ENCODE measurements at regions not wholly inside any gene's neighbourhood (a gene's known extent, or its start where the extent isn't known, plus 50 kb on each side); places are given as distances from the start of the nearest gene placed in this dataset.
"Not testable (repeated sequence)": the region's sequence is repeated elsewhere in the genome, so short reads cannot be mapped to it uniquely, and the experiment has no call there.

DNA sequence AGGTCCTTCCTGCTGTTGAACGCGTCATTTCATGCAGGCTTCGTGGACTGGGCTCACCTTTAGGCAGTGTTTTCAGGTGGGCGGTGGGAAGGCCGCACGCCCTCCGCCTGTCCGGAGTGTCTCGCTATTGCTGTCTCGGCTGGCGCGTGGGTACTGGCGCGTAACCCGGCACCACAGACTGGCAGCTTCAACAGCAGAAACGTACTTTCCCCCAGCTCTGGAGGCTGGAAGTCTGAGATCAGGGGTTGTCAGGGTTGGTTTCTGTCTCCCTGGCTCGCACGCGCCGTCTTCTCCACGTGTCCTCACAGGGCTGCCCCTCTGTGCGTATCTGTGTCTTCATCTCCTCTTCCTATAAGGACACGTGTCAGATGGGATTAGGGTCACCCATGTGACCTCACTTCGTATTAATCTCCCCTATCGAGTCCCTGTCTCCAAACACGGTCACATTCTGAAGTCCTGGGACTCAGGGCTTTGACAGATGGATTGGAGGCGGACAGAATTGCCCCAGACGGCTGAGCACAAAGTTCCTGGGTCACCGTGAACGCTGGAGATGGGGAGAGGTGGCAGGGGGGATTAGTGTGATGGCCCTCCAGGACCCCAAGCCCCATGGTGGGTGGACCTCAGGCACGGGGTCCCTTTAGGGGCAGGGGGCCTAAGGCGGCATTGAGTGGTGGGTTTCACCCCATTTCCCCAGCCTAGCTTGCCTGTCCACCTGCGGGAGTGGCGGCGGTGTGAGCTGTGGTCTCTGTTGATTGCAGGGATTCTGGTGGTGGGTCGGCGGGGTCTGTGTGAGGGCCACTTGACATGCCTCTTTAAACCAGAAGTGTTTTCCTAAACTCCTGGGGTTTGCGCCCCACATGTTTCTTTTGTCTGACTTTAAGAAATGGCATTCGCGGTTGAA is 83.4 kb upstream of the LRPAP1 start:
- DNase-seq (ENCODE audit: low read depth), result no peak

DNA sequence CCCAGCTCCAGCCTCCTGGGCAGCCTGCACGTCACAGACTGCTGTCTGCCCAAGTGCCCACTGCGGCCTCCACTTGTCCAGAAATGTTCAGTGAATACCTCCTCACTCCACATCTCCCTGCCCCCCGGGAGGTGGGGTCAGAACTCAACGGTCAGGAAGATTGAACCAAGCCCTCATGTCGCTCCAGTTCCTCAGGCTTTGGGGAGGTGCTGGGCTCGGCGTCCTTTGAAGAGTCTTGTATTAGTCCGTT is 82.4 kb upstream of the LRPAP1 start:
- no peak for DNase-seq (ENCODE audit: low read depth)

DNA sequence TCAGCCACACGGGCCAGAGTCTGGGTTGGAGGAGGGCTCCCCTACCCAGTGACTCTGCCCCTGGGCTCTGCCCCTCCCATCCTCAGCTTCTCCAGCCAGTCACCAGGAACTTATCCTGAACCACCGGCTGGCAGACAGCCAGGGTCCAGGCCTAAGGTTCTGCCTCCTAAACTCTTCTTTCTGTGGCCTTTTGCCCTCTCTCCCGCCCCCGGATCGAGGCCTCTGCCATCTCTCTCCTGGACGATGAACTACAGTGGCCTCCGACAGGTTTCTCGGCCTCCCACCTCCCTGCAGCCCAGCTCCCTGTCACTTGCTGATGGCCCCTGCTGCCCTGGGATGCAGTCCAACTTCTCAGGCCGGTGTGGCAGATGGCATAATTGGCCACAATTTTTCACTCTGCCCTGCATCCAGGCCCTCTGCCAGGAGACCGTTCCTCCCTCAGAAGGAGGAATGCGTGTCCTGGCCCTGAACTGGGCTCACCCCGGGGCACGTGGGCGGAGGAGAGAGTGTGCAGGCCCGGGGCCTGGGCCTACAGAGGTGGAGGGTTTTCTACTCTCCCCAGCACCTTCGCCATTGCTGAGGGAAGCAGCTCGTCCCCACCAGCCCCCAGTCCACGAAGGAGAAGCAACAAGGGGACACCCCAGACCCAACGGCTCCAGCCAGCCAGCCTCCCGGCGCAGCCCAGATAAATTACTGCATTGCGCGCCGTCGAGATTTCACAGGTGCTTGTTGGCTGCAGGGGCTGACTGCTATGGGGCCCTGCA is 81.9 kb upstream of the LRPAP1 start:
- peak; percentile 24 for DNase-seq (ENCODE audit: low read depth)

GRCh38 chr4:3612934-3613333 is 80.7 kb upstream of the LRPAP1 start:
- no peak for DNase-seq (ENCODE audit: low read depth)

GRCh38 chr4:3612281-3612680 is 80.1 kb upstream of the LRPAP1 start:
- DNase-seq (ENCODE audit: low read depth), result no peak

GRCh38 chr4:3611778-3612177 is 79.6 kb upstream of the LRPAP1 start:
- no peak for DNase-seq (ENCODE audit: low read depth)

DNA sequence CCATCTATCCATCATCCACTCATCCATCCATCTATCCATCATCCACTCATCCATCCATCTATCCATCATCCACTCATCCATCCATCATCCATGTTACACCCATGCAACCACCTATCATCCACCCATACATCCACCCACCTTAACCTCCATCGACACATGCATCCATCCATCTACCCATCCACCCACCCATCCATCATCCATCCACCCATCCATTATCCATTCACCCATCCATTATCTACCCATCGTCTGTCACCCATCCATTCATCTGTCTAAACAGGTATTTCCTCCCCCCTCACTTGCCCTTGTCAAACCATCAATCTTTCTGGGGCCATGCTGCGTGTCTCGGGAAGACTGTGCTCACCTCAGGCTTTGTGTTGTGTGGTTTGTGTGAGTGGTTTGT is 78.6 kb upstream of the LRPAP1 start:
- not testable (repeated sequence) for DNase-seq (ENCODE audit: low read depth)

DNA sequence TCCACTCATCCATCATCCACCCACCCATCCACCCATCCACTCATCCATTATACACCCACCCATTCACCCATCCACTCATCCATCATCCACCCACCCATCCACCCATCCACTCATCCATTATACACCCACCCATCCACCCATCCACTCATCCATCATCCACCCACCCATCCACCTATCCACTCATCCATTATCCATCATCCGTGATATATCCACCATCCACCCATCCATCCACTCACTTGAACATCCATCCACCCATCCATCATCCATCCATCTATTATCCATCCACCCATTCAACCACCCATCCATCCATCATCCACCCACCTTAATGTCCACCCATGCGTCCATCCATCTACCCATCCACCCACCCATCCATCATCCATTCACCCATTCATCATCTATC is 77.7 kb upstream of the LRPAP1 start:
- DNase-seq (ENCODE audit: low read depth), result not testable (repeated sequence)

DNA sequence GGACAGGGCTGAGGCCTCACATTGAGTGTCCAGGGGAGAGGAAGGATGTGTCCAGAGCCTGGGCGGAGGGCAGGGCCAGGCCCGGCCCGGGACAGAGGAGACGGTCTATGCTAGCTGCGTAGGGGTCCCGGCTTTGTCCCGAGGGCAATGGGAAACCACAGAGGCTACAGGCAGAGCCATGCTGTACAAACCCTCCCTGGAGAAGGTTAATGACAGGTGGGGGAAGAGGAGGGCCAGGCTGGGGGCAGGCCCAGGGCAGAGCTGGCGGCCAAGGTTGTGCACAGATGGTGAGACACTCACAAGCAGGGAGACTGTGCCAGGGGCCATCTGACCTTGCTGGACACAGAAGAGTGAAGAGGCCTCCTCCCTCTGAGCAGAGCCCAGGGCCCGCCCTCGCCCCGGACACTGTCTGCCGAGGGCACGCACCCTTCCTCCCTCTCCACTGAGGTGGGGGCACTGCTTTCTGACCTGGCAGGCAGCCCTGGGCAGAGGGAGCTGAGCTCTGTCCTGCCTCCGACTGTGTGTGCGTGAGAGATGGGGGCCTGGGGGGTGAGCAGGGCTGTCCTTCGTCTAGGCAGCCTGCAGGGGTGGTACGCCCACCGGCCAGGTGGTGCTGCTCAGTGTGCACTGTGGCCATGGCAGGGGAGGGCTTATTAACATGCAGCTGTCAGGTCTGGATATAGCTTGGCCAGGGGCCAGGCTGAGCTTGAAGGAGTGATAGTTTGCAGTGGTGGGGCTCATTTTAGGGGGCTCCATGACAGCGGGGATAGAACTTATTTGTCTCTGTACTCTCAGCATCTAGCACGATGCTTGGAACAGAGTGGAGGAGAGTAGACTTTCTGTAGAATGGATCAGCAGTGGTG is 75.7 kb upstream of the LRPAP1 start:
- DNase-seq (ENCODE audit: low read depth), result no peak

- peak; percentile 14 for DNase-seq (ENCODE audit: low read depth)
These were observed 74.6 kb upstream of the LRPAP1 start for GRCh38 chr4:3606850-3607249.

GRCh38 chr4:3606271-3606670 is 74.0 kb upstream of the LRPAP1 start:
- DNase-seq (ENCODE audit: low read depth), result not testable (repeated sequence)

DNA sequence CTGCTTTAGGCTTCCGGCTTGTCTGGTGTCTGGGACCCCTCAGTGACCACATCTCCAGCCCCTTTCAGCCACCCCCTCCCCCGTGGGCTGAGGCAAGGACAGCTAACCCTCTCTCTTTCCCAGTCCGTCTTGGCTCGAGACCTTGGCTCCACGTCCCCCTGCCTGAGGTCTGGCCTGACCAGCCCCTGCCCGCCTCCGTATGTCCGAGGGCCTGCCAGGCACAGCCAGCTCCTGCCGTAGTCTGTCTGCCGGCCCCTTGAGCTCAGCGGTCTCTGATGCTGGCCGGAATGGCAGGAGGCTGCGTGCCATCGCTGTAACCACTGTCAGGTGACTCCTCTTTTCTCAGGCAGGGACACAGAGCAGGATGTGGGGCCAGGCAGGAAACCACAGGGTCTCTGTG is 73.3 kb upstream of the LRPAP1 start:
- no peak for DNase-seq (ENCODE audit: low read depth)

- DNase-seq (ENCODE audit: low read depth), result not testable (repeated sequence)
These were observed 70.8 kb upstream of the LRPAP1 start for GRCh38 chr4:3602886-3603645.

- DNase-seq (ENCODE audit: low read depth), result no peak
These were observed 69.8 kb upstream of the LRPAP1 start for GRCh38 chr4:3601992-3602391.

DNA sequence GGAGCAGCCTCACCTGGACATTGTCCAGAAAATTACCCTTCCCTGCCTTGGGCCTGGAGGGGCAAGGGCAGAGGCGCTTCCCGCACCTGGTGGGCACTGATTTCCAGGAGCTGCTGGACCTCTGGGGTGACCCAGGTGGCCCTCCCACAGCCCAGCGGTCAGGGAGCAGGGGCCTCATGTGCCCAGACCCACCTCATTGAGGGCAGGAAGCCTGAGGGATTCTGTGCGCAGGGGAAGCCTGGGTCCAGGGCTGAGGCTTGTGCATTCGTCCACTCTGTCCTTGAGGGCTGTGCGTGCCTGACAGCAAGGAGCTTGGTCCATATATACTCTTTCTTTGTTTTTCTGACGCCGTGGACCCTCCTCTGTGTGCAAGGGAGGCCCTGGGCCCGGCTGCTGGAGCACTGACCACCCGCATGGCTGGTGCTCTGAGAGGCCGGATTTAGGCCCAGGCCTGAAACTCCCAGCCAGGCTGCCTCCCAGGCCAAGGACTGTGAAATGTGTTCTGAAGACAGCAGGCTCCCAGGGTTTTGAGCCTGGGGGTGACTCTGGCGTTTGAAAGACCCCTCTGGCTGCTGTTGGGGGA is 69.0 kb upstream of the LRPAP1 start:
- DNase-seq (ENCODE audit: low read depth), result not testable (repeated sequence)

DNA sequence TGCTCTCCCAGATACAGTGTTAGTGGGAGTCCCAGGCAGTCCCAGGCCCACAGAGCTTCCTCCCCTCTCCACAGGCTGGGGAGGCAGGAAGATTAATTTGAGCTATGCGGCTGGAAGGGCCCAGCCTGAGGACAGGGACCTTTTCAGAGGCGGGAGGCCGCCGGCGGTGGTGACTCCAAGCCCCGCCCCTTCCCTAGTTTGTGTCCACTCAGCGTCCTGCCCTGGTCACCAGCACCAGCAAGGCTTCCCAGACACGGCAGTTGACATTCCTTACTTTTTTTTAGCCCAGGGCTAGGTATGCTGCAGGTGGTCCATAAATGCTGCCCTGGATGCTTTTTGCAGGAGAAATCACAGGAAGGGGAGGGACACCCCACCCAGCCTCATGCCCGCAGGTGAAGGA is 67.7 kb upstream of the LRPAP1 start:
- DNase-seq (ENCODE audit: low read depth), result no peak

GRCh38 chr4:3598695-3599227 is 66.5 kb upstream of the LRPAP1 start:
- no peak for DNase-seq (ENCODE audit: low read depth)

- DNase-seq (ENCODE audit: low read depth), result not testable (repeated sequence)
These were observed 65.8 kb upstream of the LRPAP1 start for GRCh38 chr4:3597896-3598505.

- not testable (repeated sequence) for DNase-seq (ENCODE audit: low read depth)
These were observed 64.9 kb upstream of the LRPAP1 start for GRCh38 chr4:3596957-3597733.

Data from RPMI7951 (cell line).